Endometrium (tissue), 2 donors: ENCODE measurements at regions not wholly inside any gene's neighbourhood (a gene's known extent, or its start where the extent isn't known, plus 50 kb on each side); places are given as distances from the start of the nearest gene placed in this dataset.

Experiments
- FAIRE-seq: peaks from 2 replicates; lab custom pipeline; 2012; peaks lifted over from hg19 to GRCh38; lab: Jason Lieb, UNC
- donor health status: control.
- donor health status: control.

DNA sequence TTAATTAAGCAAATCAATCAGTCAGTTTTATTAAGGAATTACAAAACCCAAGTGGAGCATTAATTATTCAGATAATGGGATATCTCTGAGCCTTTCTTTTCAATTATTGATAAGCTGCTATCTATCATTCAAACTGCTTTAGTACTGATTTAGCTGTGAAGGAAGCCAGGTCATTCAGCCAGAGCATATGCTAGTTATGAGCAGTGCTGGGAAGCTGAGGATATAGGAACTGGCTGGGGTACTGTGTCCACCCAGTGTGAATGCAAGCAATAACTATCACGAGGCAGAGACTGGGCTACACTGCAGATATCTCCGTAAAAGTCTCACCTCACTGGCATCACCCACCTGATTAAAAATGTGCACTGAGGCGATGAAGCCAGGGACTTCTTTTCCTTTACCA is 496.7 kb upstream of the PIK3C3 start:
- no peak for FAIRE-seq

DNA sequence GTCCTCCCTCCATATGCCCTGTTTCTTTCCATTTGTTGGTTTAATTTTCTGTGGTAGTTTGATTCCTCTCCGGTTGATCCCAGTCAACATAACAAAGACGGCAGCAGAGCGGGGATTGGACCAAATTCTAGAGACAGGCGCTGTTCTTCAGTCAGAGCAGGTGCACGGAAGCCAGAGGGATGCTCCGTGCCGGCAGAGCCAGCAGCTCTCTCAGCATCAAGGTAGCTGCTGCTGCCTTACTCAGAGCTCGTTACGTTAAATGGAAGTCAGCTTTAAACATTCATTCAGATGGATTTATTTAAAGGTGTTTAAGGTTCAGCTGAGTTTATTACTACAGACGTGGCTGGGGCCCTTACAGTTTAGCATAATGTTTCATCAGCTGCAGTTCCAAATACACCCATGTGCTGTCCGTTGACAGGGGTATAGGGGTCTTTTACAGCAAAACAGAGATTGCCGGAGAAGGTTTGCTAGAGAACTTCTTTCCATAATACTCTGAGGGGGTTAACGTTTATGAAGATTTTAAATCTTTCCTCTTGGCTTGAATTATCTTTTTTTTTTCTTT is 497.2 kb upstream of the PIK3C3 start:
- no peak for FAIRE-seq

- no peak for FAIRE-seq
These were observed 498.2 kb upstream of the PIK3C3 start for GRCh38 chr18:41456831-41457230.

GRCh38 chr18:41449612-41450011 is 505.4 kb upstream of the PIK3C3 start:
- FAIRE-seq, result no peak

- no peak for FAIRE-seq
These were observed 510.1 kb upstream of the PIK3C3 start for GRCh38 chr18:41444943-41445342.

- FAIRE-seq, result no peak
These were observed 518.3 kb upstream of the PIK3C3 start for GRCh38 chr18:41436772-41437171.

- FAIRE-seq, result no peak
These were observed 536.4 kb upstream of the PIK3C3 start for GRCh38 chr18:41418598-41418997.

DNA sequence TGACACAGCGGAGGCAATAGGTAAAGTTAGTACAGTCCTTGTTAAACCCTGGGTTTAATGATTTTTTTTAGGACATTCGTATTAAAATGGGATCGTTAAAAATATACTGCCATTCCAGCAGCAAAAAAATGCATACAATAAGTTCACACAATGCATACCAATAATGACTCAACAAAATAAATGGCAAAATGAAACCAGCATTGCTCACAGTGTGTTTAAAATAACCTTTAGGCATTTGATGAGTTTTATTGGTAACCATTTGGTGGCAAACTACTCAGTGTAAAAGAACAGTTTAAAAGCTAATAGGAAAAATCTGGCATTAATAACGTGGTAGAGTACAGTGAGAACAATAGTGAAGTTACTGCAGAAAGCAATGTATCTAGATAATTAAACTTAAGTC is 539.0 kb upstream of the PIK3C3 start:
- no peak for FAIRE-seq

DNA sequence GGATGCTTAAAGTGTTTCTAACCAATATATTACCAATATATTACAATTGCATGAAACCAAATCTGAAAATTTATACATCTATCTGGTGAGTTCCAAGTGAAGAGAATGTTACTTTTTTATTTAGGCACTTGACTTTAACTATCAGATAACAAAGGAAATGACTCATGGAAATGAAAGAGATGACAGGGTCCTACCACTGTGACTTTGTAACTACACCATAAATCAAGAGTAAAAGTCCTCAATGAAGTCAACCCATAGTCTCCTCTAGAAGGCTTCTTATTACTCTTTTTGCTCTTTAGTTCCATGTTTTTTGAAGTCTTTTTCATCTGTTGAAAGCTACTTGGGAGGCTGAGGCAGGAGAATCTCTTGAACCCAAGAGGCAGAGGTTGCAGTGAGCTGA is 545.0 kb upstream of the PIK3C3 start:
- FAIRE-seq, result no peak

DNA sequence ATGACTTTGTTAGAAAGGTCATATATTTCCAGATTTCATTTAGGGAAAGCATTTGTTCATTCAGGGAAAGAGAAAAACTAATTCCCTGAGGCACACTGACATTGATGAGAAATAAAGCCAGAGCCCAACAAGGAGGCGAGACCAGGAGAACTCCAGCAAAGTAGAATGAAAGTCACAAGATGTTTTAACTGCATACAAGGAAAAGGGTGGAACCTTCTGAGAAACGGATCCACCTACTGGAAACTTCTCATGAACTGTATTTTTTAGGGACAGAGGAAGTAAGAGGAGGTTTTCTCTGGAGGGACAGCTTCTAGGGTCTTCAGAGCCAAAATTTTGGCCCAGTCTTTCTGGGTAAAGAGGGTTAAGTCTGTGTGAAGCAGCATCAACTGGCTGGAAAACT is 548.2 kb upstream of the PIK3C3 start:
- FAIRE-seq, result no peak

DNA sequence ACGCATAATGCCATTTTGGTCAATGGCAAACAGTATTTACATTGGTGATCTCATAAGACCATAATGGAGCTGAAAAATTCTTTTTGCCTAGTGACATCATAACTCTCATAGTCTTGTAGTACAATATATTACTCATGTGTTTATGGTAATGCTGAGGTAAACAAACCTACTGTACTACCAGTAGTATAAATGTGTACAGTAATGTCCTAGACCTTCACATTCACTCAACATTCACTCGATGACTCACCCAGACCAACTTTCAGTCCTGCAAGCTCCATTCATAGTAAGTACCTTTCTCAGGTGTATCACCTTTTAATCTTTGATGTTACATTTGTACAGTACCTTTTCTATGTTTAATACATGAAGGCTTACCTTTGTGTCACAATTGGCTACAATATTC is 558.2 kb upstream of the PIK3C3 start:
- no peak for FAIRE-seq

DNA sequence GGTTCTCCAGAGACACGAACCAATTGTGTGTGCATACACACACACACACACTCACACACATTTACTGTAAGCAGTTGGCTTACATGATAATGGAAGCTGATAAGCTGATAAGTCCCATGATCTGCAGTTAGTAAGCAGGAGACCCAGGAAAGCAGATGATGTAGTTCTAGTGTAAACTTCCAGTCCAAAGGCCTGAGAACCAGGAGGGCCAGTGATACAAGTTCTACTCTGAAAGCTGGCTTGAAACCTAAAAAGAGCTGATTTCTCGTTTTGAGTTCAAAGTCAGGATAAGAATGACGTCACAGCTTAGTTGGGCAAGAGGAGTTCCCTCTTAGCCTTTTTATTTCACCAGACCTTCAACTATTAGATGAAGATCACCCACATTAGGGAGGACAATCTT is 558.8 kb upstream of the PIK3C3 start:
- FAIRE-seq, result no peak

DNA sequence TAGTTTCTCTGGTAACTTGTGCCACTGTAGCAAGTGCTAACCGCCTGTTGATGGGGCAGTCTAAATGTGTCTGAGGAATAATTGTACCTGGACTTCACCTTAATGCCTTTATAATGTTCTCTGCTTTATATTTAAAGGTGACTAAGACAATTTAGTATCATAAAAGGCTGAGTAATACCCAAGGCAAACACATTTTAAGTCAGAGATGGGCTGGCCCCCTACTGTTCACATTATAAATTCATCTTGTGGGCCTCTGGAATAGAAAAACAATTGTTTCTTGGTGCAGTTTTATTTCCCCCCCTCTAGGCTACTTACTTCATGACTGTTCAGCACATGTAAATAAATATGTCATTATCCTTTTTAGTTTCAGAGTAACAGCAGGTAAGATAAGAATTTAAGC is 559.3 kb upstream of the PIK3C3 start:
- no peak for FAIRE-seq

- no peak for FAIRE-seq
These were observed 563.1 kb upstream of the PIK3C3 start for GRCh38 chr18:41391616-41392595.

GRCh38 chr18:41390309-41390708 is 564.7 kb upstream of the PIK3C3 start:
- no peak for FAIRE-seq

GRCh38 chr18:41378598-41378997 is 576.4 kb upstream of the PIK3C3 start:
- peak; percentile 63 for FAIRE-seq

GRCh38 chr18:41373612-41374011 is 581.4 kb upstream of the PIK3C3 start:
- no peak for FAIRE-seq

DNA sequence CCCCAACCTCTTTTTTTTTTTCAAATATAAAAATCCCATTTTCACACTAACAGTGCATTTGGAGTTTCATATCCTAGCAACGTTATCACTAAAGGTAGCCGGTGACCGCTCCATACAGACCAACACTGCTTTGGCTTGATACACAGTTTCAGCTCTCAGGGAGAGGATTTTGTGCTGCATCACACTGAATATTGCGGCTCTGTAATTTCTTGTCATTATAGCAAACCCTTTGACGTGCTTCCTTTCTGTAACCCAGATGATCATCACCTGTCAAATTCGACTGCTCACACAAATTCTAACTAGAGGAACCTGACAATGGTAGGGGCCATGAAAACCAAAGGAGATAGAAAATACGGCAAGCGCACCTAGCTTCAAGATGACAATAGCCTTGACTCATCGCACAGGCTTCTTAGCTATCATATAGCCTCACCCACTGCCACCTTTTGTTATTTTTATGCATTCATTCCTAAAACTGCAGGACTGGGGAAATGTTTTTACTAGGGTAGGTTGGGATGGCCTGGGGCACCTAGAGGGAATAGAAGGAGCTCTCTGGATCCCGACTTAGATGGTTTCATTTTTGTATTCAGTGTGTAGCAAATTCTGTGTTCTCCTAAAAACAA is 582.9 kb upstream of the PIK3C3 start:
- FAIRE-seq, result no peak

DNA sequence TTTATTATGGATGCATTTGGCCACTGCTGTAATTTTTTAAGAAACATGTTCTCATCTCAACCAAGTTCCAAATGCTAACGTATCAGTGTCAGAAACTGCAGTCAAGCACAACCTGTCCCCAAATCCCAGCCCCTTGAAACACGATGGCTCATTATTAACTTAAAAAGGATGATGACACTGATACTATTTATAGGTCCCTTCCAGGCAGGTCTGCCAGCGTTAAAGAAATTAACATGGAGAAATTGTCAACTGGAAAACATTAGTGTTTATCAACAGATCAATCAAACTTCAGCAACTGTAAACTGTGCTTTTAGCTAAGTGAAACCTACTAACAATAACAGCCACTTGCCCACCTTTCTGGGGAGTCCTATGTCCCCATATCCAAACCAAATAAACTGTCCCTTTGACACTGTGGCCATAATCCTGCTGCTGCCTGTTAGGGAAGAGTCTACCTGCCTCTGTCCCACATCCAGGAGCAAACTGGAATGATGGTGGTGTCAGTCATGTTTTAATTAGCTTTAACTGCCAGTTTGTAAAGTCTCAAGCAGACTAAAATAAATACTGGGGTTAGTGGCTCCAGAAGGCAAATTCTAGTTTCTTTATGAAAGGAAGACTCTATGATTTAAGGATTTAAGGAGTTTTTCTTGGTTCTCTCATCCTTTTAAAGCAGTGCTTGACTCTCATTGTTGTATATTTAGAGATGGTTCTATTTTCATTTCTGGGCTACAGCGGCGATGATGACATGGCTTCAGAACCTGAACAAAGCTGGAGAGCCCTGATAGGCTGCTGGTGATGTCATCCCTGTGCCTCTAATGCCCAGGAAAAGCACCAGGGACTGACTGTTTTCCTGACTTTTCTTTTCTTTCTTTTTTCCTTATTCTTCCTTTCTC is 583.6 kb upstream of the PIK3C3 start:
- no peak for FAIRE-seq

GRCh38 chr18:41370740-41371139 is 584.3 kb upstream of the PIK3C3 start:
- no peak for FAIRE-seq

DNA sequence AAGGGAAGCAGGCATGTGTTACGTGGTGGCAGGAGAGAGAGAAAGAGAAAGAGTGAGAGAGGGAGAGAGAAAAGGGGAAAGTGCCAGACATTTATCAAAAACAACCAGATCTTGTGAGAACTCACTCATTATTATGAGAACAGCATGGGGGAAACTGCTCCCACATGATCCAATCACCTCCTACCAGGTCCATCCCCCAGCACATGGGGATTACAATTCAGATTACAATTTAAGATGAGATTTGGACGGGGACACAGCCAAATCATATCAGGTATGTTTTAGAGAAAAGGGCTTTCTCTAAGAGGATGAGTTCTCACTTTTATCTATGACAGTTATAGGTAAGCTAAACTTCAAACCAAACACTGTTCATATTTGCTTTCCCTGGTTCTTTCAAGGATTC is 597.3 kb upstream of the PIK3C3 start:
- FAIRE-seq, result no peak
